Fibroblast of lung (primary cell): ENCODE measurements at regions not wholly inside any gene's neighbourhood (a gene's known extent, or its start where the extent isn't known, plus 50 kb on each side); places are given as distances from the start of the nearest gene placed in this dataset.

Experiments used
- CTCF ChIP-seq, 2 donors: IDR thresholded peaks in 1 of 2; conservative IDR thresholded peaks in 1 of 2; 1 replicate in 1 of 2; 2 replicates in 1 of 2; pipeline ENCODE4 v1.5.1; 2011 to 2012; ENCODE audit warnings: low read length in 2 of 2, control low read depth in 1 of 2, inconsistent platforms in 1 of 2, low read depth in 1 of 2, mild to moderate bottlenecking in 1 of 2
- EZH2 ChIP-seq: IDR thresholded peaks from 2 replicates; pipeline ENCODE4 v1.5.1; 2012; ENCODE audit warnings: low read length, control low read depth, mild to moderate bottlenecking; ENCODE audit errors: missing control alignments

GRCh38 chr11:33974804-33975203 lies 76.7 kb upstream of the CAPRIN1 start:
- TF ChIP-seq CTCF (conservative IDR thresholded peaks at IDR 0.05 in 1 of 2, IDR thresholded peaks at IDR 0.05 in 1 of 2; ENCODE audit: low read depth in 1 of 2, low read length in 2 of 2) (no peak), EZH2 (no peak)
